ENCODE measurements at regions not wholly inside any gene's neighbourhood (a gene's known extent, or its start where the extent isn't known, plus 50 kb on each side); places are given as distances from the start of the nearest gene placed in this dataset.

DNA sequence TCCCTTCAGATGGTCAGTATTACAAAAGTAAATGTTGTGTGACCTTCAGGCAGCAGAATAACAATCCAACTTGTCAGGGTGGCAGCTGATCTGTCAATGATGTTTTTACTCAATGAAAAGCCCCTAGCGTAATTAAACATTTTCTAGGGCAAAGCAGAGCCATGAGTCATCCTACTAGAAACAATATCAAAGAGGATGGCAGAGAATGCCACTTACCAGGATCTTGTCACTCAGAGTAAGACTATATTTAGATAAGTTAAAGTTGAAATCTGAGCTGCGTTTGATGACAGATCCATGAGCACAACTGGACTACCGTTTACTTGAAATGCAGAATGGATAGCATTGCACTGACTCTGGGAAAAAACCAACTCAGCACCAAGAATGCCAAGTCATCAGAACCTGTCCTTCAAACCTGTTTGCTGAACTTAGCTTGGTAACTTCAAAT lies 612.6 kb upstream of the ACVR2A start:
- TF ChIP-seq ZNF488 (tag by site-specific recombination; IDR thresholded peaks at IDR 0.05): no peak
- no peak for TF ChIP-seq ZNF645 (tag by site-specific recombination; IDR thresholded peaks at IDR 0.05)
- no peak for TF ChIP-seq ZFP69B (tag by site-specific recombination; IDR thresholded peaks at IDR 0.05)
- TF ChIP-seq ZNF292 (tag by site-specific recombination; IDR thresholded peaks at IDR 0.05; ENCODE audit: borderline replicate concordance, low read depth): no peak
- TF ChIP-seq ZNF518A (tag by site-specific recombination; conservative IDR thresholded peaks at IDR 0.05; ENCODE audit: low read depth): no peak
- TF ChIP-seq ZNF16 (tag by site-specific recombination; IDR thresholded peaks at IDR 0.05; ENCODE audit: low read depth): no peak
- TF ChIP-seq ZNF530 (tag by site-specific recombination; IDR thresholded peaks at IDR 0.05; ENCODE audit: low read depth): no peak
- TF ChIP-seq PRDM10 (tag by site-specific recombination; IDR thresholded peaks at IDR 0.05): no peak
- no peak for TF ChIP-seq HOXD13 (CRISPR knock-in tag; IDR thresholded peaks at IDR 0.05; ENCODE audit: borderline replicate concordance)
- no peak for TF ChIP-seq ZNF624 (tag by site-specific recombination; IDR thresholded peaks at IDR 0.05)
- TF ChIP-seq ZNF280C (tag by site-specific recombination; IDR thresholded peaks at IDR 0.05): no peak
- TF ChIP-seq ZSCAN30 (tag by site-specific recombination; IDR thresholded peaks at IDR 0.05): no peak
- TF ChIP-seq ZNF555 (tag by site-specific recombination; conservative IDR thresholded peaks at IDR 0.05): no peak
- no peak for TF ChIP-seq ZNF10 (tag by site-specific recombination; IDR thresholded peaks at IDR 0.05)
- TF ChIP-seq ZNF433 (tag by site-specific recombination; IDR thresholded peaks at IDR 0.05; ENCODE audit: low read depth): no peak
- TF ChIP-seq ZNF133 (tag by site-specific recombination; IDR thresholded peaks at IDR 0.05): no peak
- TF ChIP-seq ZNF501 (tag by site-specific recombination; IDR thresholded peaks at IDR 0.05): no peak

More for the DNA sequence above, 612.6 kb upstream of the ACVR2A start:
- H3K27ac ChIP-seq (ENCODE audit: extremely low read depth, low read depth, low read length): no peak overlapping the region
- H3K4me1 ChIP-seq (ENCODE audit: control insufficient read depth, insufficient read depth, low read length): no peaks in the 10 kb centered on the region; the same call in 1 of the 2 replicates
- H3K36me3 ChIP-seq (ENCODE audit: control insufficient read depth in 2 of 2, insufficient read depth in 1 of 2, low read length in 2 of 2): no peaks in the 10 kb centered on the region
- no peaks in the 10 kb centered on the region for H3K9me3 ChIP-seq (ENCODE audit: control insufficient read depth, insufficient read depth, low read depth, low read length)
- ChIA-PET POLR2A (no interaction called here), CTCF (no interaction called here)
- H3K4me3 ChIP-seq (ENCODE audit: low read depth, low read length): no peak overlapping the region

Measured in HEK293 (cell line).